ENCODE measurements at regions not wholly inside any gene's neighbourhood (a gene's known extent, or its start where the extent isn't known, plus 50 kb on each side); places are given as distances from the start of the nearest gene placed in this dataset.

DNA sequence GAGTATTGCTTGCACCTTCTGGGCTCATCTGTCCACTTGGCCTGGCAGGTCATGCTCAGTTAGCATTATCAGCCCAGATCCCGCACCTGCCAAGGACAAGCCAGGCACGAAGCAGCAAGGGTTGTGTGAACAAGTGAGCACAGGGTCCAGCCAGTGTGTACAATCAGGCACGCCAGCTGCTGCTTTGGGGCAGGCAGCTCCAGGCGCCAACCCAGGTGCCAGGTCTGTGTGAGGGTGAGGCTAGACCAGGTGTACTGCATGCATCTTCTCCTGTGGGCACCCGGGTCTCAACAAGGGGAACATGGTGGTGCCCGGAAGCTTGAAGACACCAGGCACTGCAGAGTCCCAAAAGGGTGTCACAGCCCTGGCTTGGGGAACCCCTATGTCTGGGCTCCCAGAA, 1446.8 kb downstream of the PCDH9 start:
- TF ChIP-seq CTCF (IDR thresholded peaks at IDR 0.05) (no peak), POLR2A (IDR thresholded peaks at IDR 0.05) (no peak)
